B cell (primary cell): ENCODE measurements at regions not wholly inside any gene's neighbourhood (a gene's known extent, or its start where the extent isn't known, plus 50 kb on each side); places are given as distances from the start of the nearest gene placed in this dataset.

Source experiments
- ATAC-seq: fragments of 200-7000 bp; cut with Tn5 transposase; one replicate; pipeline ENCODE4 v1.10.0; 2021; ENCODE audit warnings: low read depth, mild to moderate bottlenecking, moderate number of reproducible peaks, moderate library complexity
- CTCF ChIA-PET: fragments of 350-600 bp; sonication (Branson Sonifier 250); formaldehyde crosslinking; loops from one replicate; lab custom pipeline; 2021; ENCODE audit warnings: antibody characterized with exemption, inconsistent platforms; lab: Charles Lee
- POLR2A ChIA-PET: fragments of 350-600 bp; sonication (Branson Sonifier 250); formaldehyde crosslinking; loops from one replicate; lab custom pipeline; 2021; ENCODE audit warnings: antibody characterized with exemption; lab: Charles Lee
- DNase-seq: peaks from one replicate; pipeline ENCODE4 v3.0.0; 2013
- H2AFZ ChIP-seq: 2 replicates; pipeline ENCODE4 v1.6.1; 2012; ENCODE audit warnings: mild to moderate bottlenecking, low read depth, low read length; ENCODE audit not compliant: insufficient read depth, poor library complexity, severe bottlenecking
- H3K27ac ChIP-seq, 2 donors: 1 replicate in 1 of 2; 2 replicates in 1 of 2; pipeline ENCODE4 v1.5.1; 2012 to 2013; ENCODE audit warnings: low read length in 2 of 2, mild to moderate bottlenecking in 2 of 2, moderate library complexity in 1 of 2
- H3K27me3 ChIP-seq, 4 experiments: fragments of 200-600 bp in 1 of 4; sonication (generic) in 1 of 4; replicated peaks in 1 of 4; 1 replicate in 2 of 4; 2 replicates in 2 of 4; pipeline versions ENCODE4 v1.6.1 to v1.7.0; 2013 to 2016; ENCODE audit warnings: low read length in 3 of 4, mild to moderate bottlenecking in 2 of 4, mixed read lengths in 1 of 4, moderate library complexity in 1 of 4; ENCODE audit not compliant: insufficient read depth in 4 of 4, control insufficient read depth in 3 of 4; ENCODE audit errors: control extremely low read depth in 1 of 4
- H3K36me3 ChIP-seq, 2 experiments: replicated peaks in 1 of 2; 1 replicate in 1 of 2; 2 replicates in 1 of 2; pipeline versions ENCODE4 v1.6.1 to v1.7.1; 2013; ENCODE audit warnings: low read length in 1 of 2; ENCODE audit not compliant: insufficient read depth in 2 of 2, control insufficient read depth in 1 of 2; ENCODE audit errors: control extremely low read depth in 1 of 2, extremely low read depth in 1 of 2
- H3K4me1 ChIP-seq, 2 donors: fragments of 200-600 bp in 1 of 2; sonication (generic) in 1 of 2; 1 replicate in 1 of 2; 2 replicates in 1 of 2; pipeline versions ENCODE4 v1.5.1 to v1.6.1; 2013 to 2017; ENCODE audit warnings: low read length in 2 of 2; ENCODE audit not compliant: control insufficient read depth in 2 of 2, insufficient read depth in 2 of 2
- H3K4me2 ChIP-seq: replicated peaks from 2 replicates; pipeline ENCODE3; 2012; ENCODE audit warnings: mild to moderate bottlenecking, low read depth, low read length; ENCODE audit not compliant: poor library complexity, severe bottlenecking
- H3K4me3 ChIP-seq, 5 experiments: fragments of 200-600 bp in 1 of 5; sonication (generic) in 1 of 5; 1 replicate in 3 of 5; 2 replicates in 2 of 5; pipeline versions ENCODE4 v1.5.1 to v1.7.0; 2011 to 2016; ENCODE audit warnings: low read length in 4 of 5, mild to moderate bottlenecking in 4 of 5, low read depth in 2 of 5, control low read depth in 1 of 5, moderate library complexity in 1 of 5; ENCODE audit not compliant: insufficient read depth in 1 of 5; ENCODE audit errors: control extremely low read depth in 1 of 5, extremely low read depth in 1 of 5
- H3K79me2 ChIP-seq: fragments of 200-600 bp; sonication (generic); one replicate; pipeline ENCODE4 v1.6.0; 2016; ENCODE audit warnings: low read length; ENCODE audit not compliant: control insufficient read depth, insufficient read depth
- H3K9ac ChIP-seq: fragments of 200-600 bp; sonication (generic); 2 replicates; pipeline ENCODE4 v1.6.1; 2017; ENCODE audit warnings: mild to moderate bottlenecking, low read length, moderate library complexity
- H3K9me3 ChIP-seq, 3 donors: one replicate each; pipeline versions ENCODE4 v1.6.1 to v1.7.1; 2013; ENCODE audit warnings: low read length in 2 of 3; ENCODE audit not compliant: control insufficient read depth in 2 of 3, insufficient read depth in 1 of 3; ENCODE audit errors: control extremely low read depth in 1 of 3
- H4K20me1 ChIP-seq: 2 replicates; pipeline ENCODE4 v1.6.0; 2012; ENCODE audit warnings: mild to moderate bottlenecking, low read length; ENCODE audit not compliant: insufficient read depth, control insufficient read depth, poor library complexity, severe bottlenecking
- H3K27ac Mint-ChIP-seq: one replicate; pipeline ENCODE4 v1.8.0; 2021; ENCODE audit warnings: mixed read lengths
- H3K27me3 Mint-ChIP-seq: one replicate; pipeline ENCODE4 v1.8.0; 2021; ENCODE audit warnings: mixed read lengths
- H3K4me1 Mint-ChIP-seq: one replicate; pipeline ENCODE4 v1.8.0; 2021; ENCODE audit warnings: mixed read lengths
- H3K4me3 Mint-ChIP-seq: one replicate; pipeline ENCODE4 v1.8.0; 2021; ENCODE audit warnings: mixed read lengths
- H3K9me3 Mint-ChIP-seq: one replicate; pipeline ENCODE4 v1.8.0; 2022; ENCODE audit warnings: mixed read lengths; ENCODE audit not compliant: insufficient read depth
- EZH2 ChIP-seq: IDR thresholded peaks from 2 replicates; pipeline ENCODE4 v1.6.1; 2012; ENCODE audit warnings: borderline replicate concordance, low read depth, mild to moderate bottlenecking, moderate library complexity, low read length; ENCODE audit not compliant: insufficient read depth, poor library complexity, severe bottlenecking
- WGBS: methylation state at CpG from one replicate; pipeline ENCODE4 v1.1.5; 2013; ENCODE audit warnings: missing lambda C conversion rate; ENCODE audit not compliant: insufficient coverage; 5-methylcytosine and 5-hydroxymethylcytosine counted together
- intact Hi-C: fragments of 100-400 bp; cut with micrococcal nuclease; formaldehyde crosslinking; loops from one replicate; pipeline ENCODE4 v1.10.0; 2022
- TF ChIP-seq, protein P1 (sequence below): fragments of 200-600 bp; IDR thresholded peaks from one replicate; pipeline ENCODE4 v1.8.0; 2022; ENCODE audit warnings: antibody characterized with exemption, mild to moderate bottlenecking

DNA sequence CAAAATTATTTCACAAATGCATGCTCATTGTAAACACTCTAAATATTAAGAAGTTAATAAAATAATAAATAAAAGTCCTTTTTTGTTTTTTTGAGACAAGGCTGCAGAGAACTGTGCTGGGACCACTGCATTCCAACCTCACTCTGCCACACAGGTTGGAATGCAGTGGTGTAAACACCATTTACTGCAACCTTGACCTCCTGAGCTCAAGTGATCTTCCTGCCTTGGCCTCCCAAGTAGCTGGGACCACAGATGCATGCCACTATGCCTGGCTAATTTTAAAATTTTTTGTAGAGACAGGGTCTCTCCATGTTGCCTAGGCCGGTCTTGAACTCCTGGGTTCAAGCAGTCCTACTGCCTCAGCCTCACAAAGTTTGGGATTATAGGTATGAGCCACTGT lies 578.4 kb downstream of the ZIC1 start:
- no peak overlapping the region for H3K27ac Mint-ChIP-seq
- Histone ChIP-seq H3K9me3 (peaks cover 0 to 7% (median 0%) of the 10 kb centered on the region in 3 donors), H3K4me2 (no peak overlapping the region), H3K9ac (no peak overlapping the region), H3K27me3 (no peaks in the 10 kb centered on the region), H3K79me2 (no peaks in the 10 kb centered on the region), H3K4me1 (no peaks in the 10 kb centered on the region), H2AFZ (no peak overlapping the region), H3K27ac (no peak overlapping the region), H3K4me3 (no peak overlapping the region), H3K36me3 (no peaks in the 10 kb centered on the region), H4K20me1 (no peaks in the 10 kb centered on the region)
- no peak for ATAC-seq
- no CpG with 5 or more reads among the region's 1 CpG for WGBS
- ChIA-PET POLR2A (no interaction called here), CTCF (no interaction called here)
- peaks cover 2% of the 10 kb centered on the region for H3K9me3 Mint-ChIP-seq
- no peaks in the 10 kb centered on the region for H3K27me3 Mint-ChIP-seq
- no peak overlapping the region for H3K4me3 Mint-ChIP-seq
- intact Hi-C loops = no loop called here
- H3K4me1 Mint-ChIP-seq = no peaks in the 10 kb centered on the region
- DNase-seq = no peak
- no peak for TF ChIP-seq EZH2
- TF ChIP-seq, protein P1, sequence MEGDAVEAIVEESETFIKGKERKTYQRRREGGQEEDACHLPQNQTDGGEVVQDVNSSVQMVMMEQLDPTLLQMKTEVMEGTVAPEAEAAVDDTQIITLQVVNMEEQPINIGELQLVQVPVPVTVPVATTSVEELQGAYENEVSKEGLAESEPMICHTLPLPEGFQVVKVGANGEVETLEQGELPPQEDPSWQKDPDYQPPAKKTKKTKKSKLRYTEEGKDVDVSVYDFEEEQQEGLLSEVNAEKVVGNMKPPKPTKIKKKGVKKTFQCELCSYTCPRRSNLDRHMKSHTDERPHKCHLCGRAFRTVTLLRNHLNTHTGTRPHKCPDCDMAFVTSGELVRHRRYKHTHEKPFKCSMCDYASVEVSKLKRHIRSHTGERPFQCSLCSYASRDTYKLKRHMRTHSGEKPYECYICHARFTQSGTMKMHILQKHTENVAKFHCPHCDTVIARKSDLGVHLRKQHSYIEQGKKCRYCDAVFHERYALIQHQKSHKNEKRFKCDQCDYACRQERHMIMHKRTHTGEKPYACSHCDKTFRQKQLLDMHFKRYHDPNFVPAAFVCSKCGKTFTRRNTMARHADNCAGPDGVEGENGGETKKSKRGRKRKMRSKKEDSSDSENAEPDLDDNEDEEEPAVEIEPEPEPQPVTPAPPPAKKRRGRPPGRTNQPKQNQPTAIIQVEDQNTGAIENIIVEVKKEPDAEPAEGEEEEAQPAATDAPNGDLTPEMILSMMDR = no peak

DNA sequence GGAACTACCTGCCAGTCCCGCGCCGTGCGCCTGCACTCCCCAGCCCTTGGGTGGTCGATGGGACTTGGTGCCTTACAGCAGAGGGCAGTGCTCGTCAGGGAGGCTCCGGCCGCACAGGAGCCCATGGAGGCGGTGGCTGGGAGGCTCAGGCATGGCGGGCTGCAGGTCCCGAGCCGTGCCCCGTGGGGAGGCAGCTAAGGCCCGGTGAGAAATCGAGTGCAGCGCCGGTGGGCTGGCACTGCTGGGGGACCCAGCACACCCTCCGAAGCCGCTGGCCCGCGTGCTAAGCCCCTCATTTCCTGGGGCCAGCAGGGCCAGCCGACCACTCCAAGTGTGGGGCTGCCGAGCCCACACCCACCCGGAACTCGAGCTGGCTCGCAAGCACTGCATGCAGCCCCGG lies 580.2 kb downstream of the ZIC1 start:
- WGBS = 96% methylated on average over 27 of the region's 27 CpGs
- Histone ChIP-seq H3K9me3 (peaks cover 0 to 7% (median 0%) of the 10 kb centered on the region in 3 donors), H3K36me3 (no peaks in the 10 kb centered on the region), H3K9ac (no peak overlapping the region), H3K4me3 (no peak overlapping the region), H4K20me1 (no peaks in the 10 kb centered on the region), H3K27me3 (no peaks in the 10 kb centered on the region), H3K4me1 (no peaks in the 10 kb centered on the region), H3K79me2 (no peaks in the 10 kb centered on the region), H2AFZ (no peak overlapping the region), H3K27ac (no peak overlapping the region), H3K4me2 (no peak overlapping the region)
- DNase-seq = no peak
- peaks cover 2% of the 10 kb centered on the region for H3K9me3 Mint-ChIP-seq
- intact Hi-C loops = no loop called here
- H3K27ac Mint-ChIP-seq = no peak overlapping the region
- H3K27me3 Mint-ChIP-seq = no peaks in the 10 kb centered on the region
- POLR2A ChIA-PET = no interaction called here
- H3K4me1 Mint-ChIP-seq = no peaks in the 10 kb centered on the region
- ATAC-seq = no peak
- no peak for TF ChIP-seq EZH2
- TF ChIP-seq, protein P1 = no peak
- CTCF ChIA-PET = no interaction called here
- no peak overlapping the region for H3K4me3 Mint-ChIP-seq
